Right atrium auricular region (tissue), 2 donors: ENCODE measurements at regions not wholly inside any gene's neighbourhood (a gene's known extent, or its start where the extent isn't known, plus 50 kb on each side); places are given as distances from the start of the nearest gene placed in this dataset.

Experiments
- DNase-seq: peaks from one replicate; pipeline ENCODE4 v3.0.0-alpha.2; 2019; ENCODE audit warnings: low spot score
- H3K27ac ChIP-seq, 2 donors: fragments of 200-600 bp; sonication (generic); 1 replicate in 1 of 2; 2 replicates in 1 of 2; pipeline ENCODE4 v1.5.1; 2016 to 2019
- H3K27me3 ChIP-seq, 2 donors: fragments of 200-600 bp; sonication (generic); one replicate each; pipeline versions ENCODE4 v1.5.1 to v1.6.0; 2017 to 2019
- H3K36me3 ChIP-seq: fragments of 200-600 bp; sonication (generic); one replicate; pipeline ENCODE4 v1.5.1; 2016
- H3K4me1 ChIP-seq, 2 donors: fragments of 200-600 bp; sonication (generic); one replicate each; pipeline versions ENCODE4 v1.5.1 to v1.6.0; 2017 to 2019
- H3K4me3 ChIP-seq, 2 donors: fragments of 200-600 bp; sonication (generic); 1 replicate in 1 of 2; 2 replicates in 1 of 2; pipeline ENCODE4 v1.5.1; 2017 to 2019; ENCODE audit warnings: mild to moderate bottlenecking in 1 of 2, moderate library complexity in 1 of 2
- H3K9me3 ChIP-seq, 2 donors: fragments of 200-600 bp; sonication (generic); one replicate each; pipeline ENCODE4 v1.5.1; 2019
- TF ChIP-seq, protein P1 (sequence below), 2 donors: fragments of 200-600 bp; sonication (generic); IDR thresholded peaks; one replicate each; pipeline ENCODE4 v1.5.1; 2019; ENCODE audit warnings: antibody characterized with exemption in 2 of 2

DNA sequence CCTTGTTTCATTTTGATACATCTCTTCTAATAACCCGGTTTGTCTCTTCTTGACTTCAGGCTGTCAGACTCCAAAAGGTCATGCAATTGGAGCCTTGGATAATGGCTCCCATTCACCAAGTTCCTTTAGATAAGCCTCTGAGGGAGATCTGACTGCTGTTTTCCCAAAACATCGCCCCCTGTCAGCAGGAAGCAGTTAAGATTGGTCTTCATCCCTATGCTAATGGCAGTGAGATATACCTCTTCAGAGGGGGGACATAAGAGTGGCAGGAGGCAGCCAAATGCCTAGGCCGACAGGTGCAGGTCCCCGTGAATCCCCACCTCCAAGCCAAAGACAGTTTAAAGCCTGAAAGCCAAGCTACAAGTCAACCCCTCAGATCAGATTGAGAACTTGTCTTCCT, 144.6 kb downstream of the WDR11 start:
- Histone ChIP-seq H3K9me3 (peaks cover 0 to 8% of the 10 kb centered on the region in 2 donors), H3K36me3 (no peaks in the 10 kb centered on the region), H3K4me1 (no peaks in the 10 kb centered on the region), H3K27me3 (no peaks in the 10 kb centered on the region), H3K4me3 (no peak overlapping the region), H3K27ac (no peak overlapping the region)
- no peak for DNase-seq
- TF ChIP-seq, protein P1, sequence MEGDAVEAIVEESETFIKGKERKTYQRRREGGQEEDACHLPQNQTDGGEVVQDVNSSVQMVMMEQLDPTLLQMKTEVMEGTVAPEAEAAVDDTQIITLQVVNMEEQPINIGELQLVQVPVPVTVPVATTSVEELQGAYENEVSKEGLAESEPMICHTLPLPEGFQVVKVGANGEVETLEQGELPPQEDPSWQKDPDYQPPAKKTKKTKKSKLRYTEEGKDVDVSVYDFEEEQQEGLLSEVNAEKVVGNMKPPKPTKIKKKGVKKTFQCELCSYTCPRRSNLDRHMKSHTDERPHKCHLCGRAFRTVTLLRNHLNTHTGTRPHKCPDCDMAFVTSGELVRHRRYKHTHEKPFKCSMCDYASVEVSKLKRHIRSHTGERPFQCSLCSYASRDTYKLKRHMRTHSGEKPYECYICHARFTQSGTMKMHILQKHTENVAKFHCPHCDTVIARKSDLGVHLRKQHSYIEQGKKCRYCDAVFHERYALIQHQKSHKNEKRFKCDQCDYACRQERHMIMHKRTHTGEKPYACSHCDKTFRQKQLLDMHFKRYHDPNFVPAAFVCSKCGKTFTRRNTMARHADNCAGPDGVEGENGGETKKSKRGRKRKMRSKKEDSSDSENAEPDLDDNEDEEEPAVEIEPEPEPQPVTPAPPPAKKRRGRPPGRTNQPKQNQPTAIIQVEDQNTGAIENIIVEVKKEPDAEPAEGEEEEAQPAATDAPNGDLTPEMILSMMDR (IDR thresholded peaks at IDR 0.05), result no peak

DNA sequence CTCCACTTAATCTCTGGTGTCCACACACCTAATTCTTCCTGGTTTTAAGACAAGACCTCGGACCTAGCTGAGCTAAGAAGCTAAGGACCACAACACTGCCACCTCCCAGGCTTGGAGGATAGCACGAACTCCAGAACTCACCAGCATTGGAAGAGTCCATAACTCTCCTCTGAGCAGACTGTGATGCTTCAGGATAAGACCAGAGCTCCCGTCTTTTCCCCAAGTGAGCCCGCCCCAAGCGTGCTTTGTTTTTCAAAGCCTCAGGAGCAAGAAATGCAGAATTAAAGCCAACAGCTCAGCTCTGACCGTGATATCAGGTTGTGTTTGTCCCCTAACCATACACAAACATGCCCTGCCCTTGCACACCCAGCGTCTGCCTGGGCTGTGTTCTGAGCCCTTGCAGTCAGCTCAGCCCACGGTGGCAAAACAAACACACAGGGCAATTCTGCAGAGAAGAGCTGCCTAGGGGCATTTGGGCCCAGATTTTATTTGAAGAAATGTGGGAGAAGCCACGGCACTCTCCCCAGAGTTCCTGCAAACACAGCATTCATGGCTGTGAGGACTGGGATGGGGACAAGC, 145.4 kb downstream of the WDR11 start:
- no peak overlapping the region for H3K4me3 ChIP-seq
- no peaks in the 10 kb centered on the region for H3K4me1 ChIP-seq
- H3K27me3 ChIP-seq, result no peaks in the 10 kb centered on the region
- peaks cover 0 to 8% of the 10 kb centered on the region in 2 donors for H3K9me3 ChIP-seq
- no peaks in the 10 kb centered on the region for H3K36me3 ChIP-seq
- TF ChIP-seq, protein P1 (IDR thresholded peaks at IDR 0.05), result no peak
- no peak overlapping the region for H3K27ac ChIP-seq
- no peak for DNase-seq

DNA sequence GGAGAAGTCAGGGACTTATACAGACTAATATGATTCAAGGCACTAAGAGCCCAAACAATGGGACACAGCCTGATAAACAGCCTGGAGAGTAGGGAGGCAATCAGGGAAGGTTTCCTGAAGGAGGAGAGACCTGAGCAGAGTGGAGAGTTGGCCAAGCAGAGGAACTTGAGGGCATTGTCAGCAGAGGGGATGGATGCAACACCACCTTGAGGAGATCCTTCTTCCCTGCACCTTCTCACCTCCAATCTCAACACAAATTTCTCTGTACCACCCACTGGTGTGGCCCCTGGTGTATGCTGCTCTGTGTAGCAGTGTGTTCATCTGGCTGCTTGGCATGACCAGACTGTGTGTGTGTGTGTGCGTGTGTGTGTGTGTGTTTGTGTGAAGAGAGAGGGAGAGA, 146.2 kb downstream of the WDR11 start:
- no peaks in the 10 kb centered on the region for H3K36me3 ChIP-seq
- no peak overlapping the region for H3K27ac ChIP-seq
- no peak for DNase-seq
- TF ChIP-seq, protein P1 (IDR thresholded peaks at IDR 0.05), result no peak
- H3K27me3 ChIP-seq, result no peaks in the 10 kb centered on the region
- no peak overlapping the region for H3K4me3 ChIP-seq
- H3K9me3 ChIP-seq, result peaks cover 0 to 8% of the 10 kb centered on the region in 2 donors
- no peaks in the 10 kb centered on the region for H3K4me1 ChIP-seq

DNA sequence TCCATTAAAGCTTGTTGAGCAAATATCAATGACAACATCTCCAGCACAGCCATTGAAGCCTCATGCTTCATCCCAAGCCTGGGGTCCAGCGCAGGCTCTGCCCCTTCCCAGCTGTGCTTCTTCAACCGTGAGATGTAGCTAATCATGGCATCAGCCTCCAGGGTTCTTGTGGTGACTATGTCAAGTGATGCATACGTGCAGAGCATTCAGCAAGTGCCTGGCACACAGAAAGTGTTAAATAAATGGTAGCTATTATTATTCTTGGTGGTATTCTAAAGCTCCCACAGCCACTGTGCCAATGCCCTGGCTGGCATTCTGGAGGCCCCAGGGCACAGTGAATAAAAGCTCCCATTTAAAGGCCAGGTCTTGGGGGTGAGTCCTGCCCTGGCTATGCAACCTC, 146.6 kb downstream of the WDR11 start:
- H3K36me3 ChIP-seq, result no peaks in the 10 kb centered on the region
- no peaks in the 10 kb centered on the region for H3K27me3 ChIP-seq
- H3K4me3 ChIP-seq, result no peak overlapping the region
- H3K4me1 ChIP-seq, result no peaks in the 10 kb centered on the region
- no peak overlapping the region for H3K27ac ChIP-seq
- no peak for DNase-seq
- TF ChIP-seq, protein P1 (IDR thresholded peaks at IDR 0.05), result no peak
- peaks cover 0 to 8% of the 10 kb centered on the region in 2 donors for H3K9me3 ChIP-seq

DNA sequence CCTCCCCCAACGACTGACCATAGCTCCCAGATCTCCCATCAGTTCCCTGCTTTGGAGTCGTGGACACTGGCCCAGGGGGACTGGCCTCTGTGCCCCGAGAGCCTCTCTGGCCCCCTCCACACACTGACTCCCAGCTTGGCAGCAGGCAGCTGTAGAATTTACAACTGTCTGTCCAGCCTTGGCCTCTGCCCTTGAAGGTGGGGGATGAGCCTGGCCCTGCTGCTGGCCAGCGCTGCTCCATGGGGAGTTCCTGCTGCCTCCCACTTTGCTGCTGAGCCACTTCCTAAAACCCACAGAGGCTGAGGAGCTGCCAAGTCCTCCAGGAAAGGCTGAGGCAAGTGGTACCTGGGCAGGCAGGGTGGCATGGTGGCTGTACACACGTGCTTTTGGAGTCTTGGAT, 147.1 kb downstream of the WDR11 start:
- TF ChIP-seq, protein P1 (IDR thresholded peaks at IDR 0.05), result no peak
- no peak for DNase-seq

DNA sequence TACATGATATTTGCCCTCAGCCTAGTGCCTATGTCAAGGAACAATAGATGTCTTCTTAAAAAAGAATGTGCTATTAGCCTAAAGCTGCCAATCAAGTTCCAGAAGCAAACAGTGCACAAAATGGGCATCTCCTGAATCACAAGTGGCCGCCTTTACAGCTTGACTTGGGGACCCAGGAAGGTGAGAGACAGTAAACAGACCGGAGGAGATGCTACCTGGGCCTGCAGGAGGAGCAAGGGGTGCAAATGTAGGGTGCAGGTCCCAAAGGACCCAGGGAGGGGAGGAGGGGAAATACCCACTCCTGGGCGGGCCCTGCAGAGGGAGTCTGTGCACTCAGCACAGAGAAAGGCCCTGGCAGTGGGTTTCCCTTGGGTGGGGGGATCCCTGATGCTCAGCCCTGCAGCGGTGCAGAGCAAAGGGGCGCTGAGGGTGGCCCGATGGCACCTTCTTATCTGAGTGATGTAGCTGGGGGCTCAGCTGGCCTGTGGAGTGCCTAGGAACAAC, 147.7 kb downstream of the WDR11 start:
- no peaks in the 10 kb centered on the region for H3K27me3 ChIP-seq
- TF ChIP-seq, protein P1 (IDR thresholded peaks at IDR 0.05), result no peak
- H3K36me3 ChIP-seq, result no peaks in the 10 kb centered on the region
- no peaks in the 10 kb centered on the region for H3K4me1 ChIP-seq
- no peak overlapping the region for H3K4me3 ChIP-seq
- no peak overlapping the region for H3K27ac ChIP-seq
- H3K9me3 ChIP-seq, result peaks cover 0 to 7% of the 10 kb centered on the region in 2 donors
- no peak for DNase-seq

More for the DNA sequence above, 147.1 kb downstream of the WDR11 start:
- Histone ChIP-seq H3K27ac (no peak overlapping the region), H3K27me3 (no peaks in the 10 kb centered on the region), H3K4me3 (no peak overlapping the region), H3K9me3 (peaks cover 0 to 8% of the 10 kb centered on the region in 2 donors), H3K4me1 (no peaks in the 10 kb centered on the region), H3K36me3 (no peaks in the 10 kb centered on the region)
